ENCODE measurements at regions not wholly inside any gene's neighbourhood (a gene's known extent, or its start where the extent isn't known, plus 50 kb on each side); places are given as distances from the start of the nearest gene placed in this dataset.

- no peak for TF ChIP-seq BACH2 (CRISPR knock-in tag; IDR thresholded peaks at IDR 0.05; ENCODE audit: borderline replicate concordance)
- TF ChIP-seq ZNF70 (CRISPR knock-in tag; IDR thresholded peaks at IDR 0.05): no peak
- no peak for TF ChIP-seq ZNF565 (CRISPR knock-in tag; conservative IDR thresholded peaks at IDR 0.05; ENCODE audit: low read depth)
- no peak for TF ChIP-seq OSR1 (CRISPR knock-in tag; IDR thresholded peaks at IDR 0.05)
- no peak for TF ChIP-seq ZNF8 (CRISPR knock-in tag; IDR thresholded peaks at IDR 0.05)
- TF ChIP-seq ZC3H10 (CRISPR knock-in tag; IDR thresholded peaks at IDR 0.05): no peak
- TF ChIP-seq CSDC2 (CRISPR knock-in tag; IDR thresholded peaks at IDR 0.05): no peak
- no peak for TF ChIP-seq TOX (CRISPR knock-in tag; IDR thresholded peaks at IDR 0.05; ENCODE audit: borderline replicate concordance)
- TF ChIP-seq CSRNP3 (CRISPR knock-in tag; IDR thresholded peaks at IDR 0.05): no peak
- TF ChIP-seq SNAI2 (CRISPR knock-in tag; IDR thresholded peaks at IDR 0.05): no peak
- no peak for TF ChIP-seq ZFP3 (CRISPR knock-in tag; IDR thresholded peaks at IDR 0.05)
- TF ChIP-seq RARB (CRISPR knock-in tag; IDR thresholded peaks at IDR 0.05): no peak
- no peak for TF ChIP-seq GLIS3 (CRISPR knock-in tag; IDR thresholded peaks at IDR 0.05)
- no peak for TF ChIP-seq CREB5 (CRISPR knock-in tag; IDR thresholded peaks at IDR 0.05; ENCODE audit: low read depth)
- no peak for TF ChIP-seq ZFP30 (CRISPR knock-in tag; IDR thresholded peaks at IDR 0.05)
- no peak for TF ChIP-seq TCF4 (CRISPR knock-in tag; IDR thresholded peaks at IDR 0.05; ENCODE audit: borderline replicate concordance)
- no peak for ATAC-seq
Measured at GRCh38 chr1:101295209-101295608, 58.4 kb downstream of the S1PR1 start.

GRCh38 chr1:101298663-101299062, 61.8 kb downstream of the S1PR1 start:
- no peak for ATAC-seq
- TF ChIP-seq ESRRG (CRISPR knock-in tag; IDR thresholded peaks at IDR 0.05) (no peak), CSDC2 (CRISPR knock-in tag; IDR thresholded peaks at IDR 0.05) (no peak), TSHZ2 (CRISPR knock-in tag; IDR thresholded peaks at IDR 0.05) (no peak), ZNF8 (CRISPR knock-in tag; IDR thresholded peaks at IDR 0.05) (no peak)

GRCh38 chr1:101299141-101299540, 62.3 kb downstream of the S1PR1 start:
- ATAC-seq: no peak
- TF ChIP-seq ZNF8 (CRISPR knock-in tag; IDR thresholded peaks at IDR 0.05) (no peak), TSHZ2 (CRISPR knock-in tag; IDR thresholded peaks at IDR 0.05) (no peak), ESRRG (CRISPR knock-in tag; IDR thresholded peaks at IDR 0.05) (no peak), ZFP30 (CRISPR knock-in tag; IDR thresholded peaks at IDR 0.05) (no peak), ZNF565 (CRISPR knock-in tag; conservative IDR thresholded peaks at IDR 0.05; ENCODE audit: low read depth) (no peak), TOX (CRISPR knock-in tag; IDR thresholded peaks at IDR 0.05; ENCODE audit: borderline replicate concordance) (no peak), SNAI2 (CRISPR knock-in tag; IDR thresholded peaks at IDR 0.05) (no peak), RARB (CRISPR knock-in tag; IDR thresholded peaks at IDR 0.05) (no peak), ZNF70 (CRISPR knock-in tag; IDR thresholded peaks at IDR 0.05) (no peak), PATZ1 (CRISPR knock-in tag; IDR thresholded peaks at IDR 0.05; ENCODE audit: borderline replicate concordance) (no peak), PPARA (CRISPR knock-in tag; IDR thresholded peaks at IDR 0.05; ENCODE audit: borderline replicate concordance) (no peak), CREB5 (CRISPR knock-in tag; IDR thresholded peaks at IDR 0.05; ENCODE audit: low read depth) (no peak), ARNTL (CRISPR knock-in tag; IDR thresholded peaks at IDR 0.05; ENCODE audit: borderline replicate concordance, low read depth) (no peak), CSDC2 (CRISPR knock-in tag; IDR thresholded peaks at IDR 0.05) (no peak), POU6F1 (CRISPR knock-in tag; IDR thresholded peaks at IDR 0.05; ENCODE audit: borderline replicate concordance, low read depth) (no peak), ISL1 (CRISPR knock-in tag; IDR thresholded peaks at IDR 0.05) (no peak), ZFP3 (CRISPR knock-in tag; IDR thresholded peaks at IDR 0.05) (no peak)
